Keratinocyte (primary cell): ENCODE measurements at regions not wholly inside any gene's neighbourhood (a gene's known extent, or its start where the extent isn't known, plus 50 kb on each side); places are given as distances from the start of the nearest gene placed in this dataset.

Source experiments
- DNase-seq: peaks from one replicate; pipeline ENCODE4 v3.0.0-alpha.2; 2011; ENCODE audit warnings: low read depth, missing footprints, low spot score
- FAIRE-seq: peaks from 2 replicates; lab custom pipeline; 2011; peaks lifted over from hg19 to GRCh38; lab: Jason Lieb, UNC
- H2AFZ ChIP-seq: 2 replicates; pipeline ENCODE4 v1.6.0; 2012; ENCODE audit warnings: low read length, control low read depth, inconsistent platforms; ENCODE audit not compliant: control insufficient read depth
- H3K27ac ChIP-seq: 2 replicates; pipeline ENCODE4 v1.5.1; 2011; ENCODE audit warnings: low read length; ENCODE audit not compliant: control insufficient read depth, insufficient read depth
- H3K27me3 ChIP-seq: 3 replicates; pipeline ENCODE4 v1.6.0; 2011; ENCODE audit warnings: low read length; ENCODE audit not compliant: control insufficient read depth, insufficient read depth; ENCODE audit errors: extremely low read depth
- H3K36me3 ChIP-seq, 2 experiments: 2 replicates in 1 of 2; 3 replicates in 1 of 2; pipeline ENCODE4 v1.5.1; 2011; ENCODE audit warnings: low read length in 2 of 2, mild to moderate bottlenecking in 1 of 2; ENCODE audit not compliant: control insufficient read depth in 2 of 2, insufficient read depth in 2 of 2; ENCODE audit errors: extremely low read depth in 1 of 2
- H3K4me1 ChIP-seq: 3 replicates; pipeline ENCODE4 v1.5.1; 2011; ENCODE audit warnings: low read length; ENCODE audit not compliant: control insufficient read depth, insufficient read depth; ENCODE audit errors: extremely low read depth
- H3K4me2 ChIP-seq: 3 replicates; pipeline ENCODE4 v1.6.0; 2011; ENCODE audit warnings: low read depth, low read length; ENCODE audit not compliant: control insufficient read depth, insufficient read depth; ENCODE audit errors: extremely low read depth
- H3K4me3 ChIP-seq, 3 experiments: fragments of 200-600 bp in 1 of 3; sonication (generic) in 1 of 3; 2 replicates in 2 of 3; 3 replicates in 1 of 3; pipeline ENCODE4 v1.5.1; 2011 to 2016; ENCODE audit warnings: low read length in 3 of 3, mild to moderate bottlenecking in 3 of 3, control low read depth in 2 of 3, inconsistent platforms in 1 of 3, low read depth in 1 of 3, mixed read lengths in 1 of 3, mixed run types in 1 of 3, moderate library complexity in 1 of 3; ENCODE audit not compliant: control insufficient read depth in 2 of 3, insufficient read depth in 2 of 3; ENCODE audit errors: extremely low read depth in 1 of 3
- H3K79me2 ChIP-seq: 2 replicates; pipeline ENCODE4 v1.6.0; 2012; ENCODE audit warnings: low read length; ENCODE audit not compliant: control insufficient read depth, insufficient read depth
- H3K9ac ChIP-seq: 3 replicates; pipeline ENCODE4 v1.6.0; 2011; ENCODE audit warnings: low read length; ENCODE audit not compliant: control insufficient read depth, insufficient read depth; ENCODE audit errors: extremely low read depth
- H3K9me1 ChIP-seq: 3 replicates; pipeline ENCODE4 v1.6.0; 2011; ENCODE audit warnings: low read length; ENCODE audit not compliant: control insufficient read depth, insufficient read depth; ENCODE audit errors: extremely low read depth
- H3K9me3 ChIP-seq: 2 replicates; pipeline ENCODE4 v1.5.1; 2012; ENCODE audit warnings: low read depth, low read length; ENCODE audit not compliant: control insufficient read depth
- H4K20me1 ChIP-seq: 3 replicates; pipeline ENCODE4 v1.6.0; 2011; ENCODE audit warnings: low read length; ENCODE audit not compliant: control insufficient read depth, insufficient read depth; ENCODE audit errors: extremely low read depth
- CTCF ChIP-seq, 3 experiments: IDR thresholded peaks in 1 of 3; conservative IDR thresholded peaks in 1 of 3; optimal IDR thresholded peaks in 1 of 3; 2 replicates in 2 of 3; 3 replicates in 1 of 3; pipeline versions ENCODE3 to v1.5.1; 2011; ENCODE audit warnings: low read length in 3 of 3, mild to moderate bottlenecking in 3 of 3, moderate library complexity in 2 of 3, control low read depth in 1 of 3, inconsistent platforms in 1 of 3; ENCODE audit not compliant: insufficient read depth in 2 of 3; ENCODE audit errors: extremely low read depth in 1 of 3
- EZH2 ChIP-seq: IDR thresholded peaks from one replicate; pipeline ENCODE4 v1.6.1; 2012; ENCODE audit warnings: inconsistent platforms, mild to moderate bottlenecking, low read length, moderate library complexity
- dilution Hi-C: fragments of 300-500 bp; cut with MboI; formaldehyde crosslinking; loops from one replicate; pipeline ENCODE4 v1.7.0; 2020; ENCODE audit warnings: low sequenced_read_pairs; ENCODE audit not compliant: extremely low pct_ligation_motif_present

DNA sequence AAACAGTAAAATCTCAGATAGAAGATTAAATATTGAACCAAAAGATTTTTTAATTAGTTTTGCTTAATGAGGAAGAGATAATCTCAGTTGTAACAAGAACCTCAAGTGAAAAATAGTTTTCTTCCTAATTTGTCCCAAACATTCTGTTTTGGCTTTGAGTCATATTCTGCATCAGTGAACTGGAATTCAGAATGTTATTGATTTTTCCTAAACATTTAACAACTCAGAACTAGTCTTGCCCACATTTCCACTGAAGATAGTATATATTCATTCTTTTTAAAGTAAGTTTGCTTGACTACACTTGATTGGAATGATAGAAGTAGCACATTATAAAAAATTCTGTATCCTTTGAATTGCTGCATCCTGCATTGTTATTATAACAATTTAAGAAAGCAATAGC is 85.7 kb upstream of the UGP2 start:
- TF ChIP-seq EZH2 (no peak), CTCF (optimal IDR thresholded peaks at IDR 0.05 in 1 of 3, IDR thresholded peaks at IDR 0.05 in 1 of 3, conservative IDR thresholded peaks at IDR 0.05 in 1 of 3; ENCODE audit: extremely low read depth in 1 of 3, insufficient read depth in 2 of 3, low read length in 3 of 3) (no peak)
- no peak overlapping the region for H3K4me3 ChIP-seq
- no peaks in the 10 kb centered on the region for H3K9me3 ChIP-seq
- no peaks in the 10 kb centered on the region for H4K20me1 ChIP-seq
- H3K27ac ChIP-seq, result no peak overlapping the region
- H3K4me1 ChIP-seq, result peaks cover 12% of the 10 kb centered on the region
- dilution Hi-C loops, result no loop called here
- peak overlapping the region; percentile 34 for H3K4me2 ChIP-seq
- no peak overlapping the region for H2AFZ ChIP-seq
- H3K9ac ChIP-seq, result no peak overlapping the region
- H3K36me3 ChIP-seq, result no peaks in the 10 kb centered on the region
- no peaks in the 10 kb centered on the region for H3K27me3 ChIP-seq
- H3K79me2 ChIP-seq, result no peaks in the 10 kb centered on the region
- H3K9me1 ChIP-seq, result no peaks in the 10 kb centered on the region
- FAIRE-seq (no peak), DNase-seq (no peak)

DNA sequence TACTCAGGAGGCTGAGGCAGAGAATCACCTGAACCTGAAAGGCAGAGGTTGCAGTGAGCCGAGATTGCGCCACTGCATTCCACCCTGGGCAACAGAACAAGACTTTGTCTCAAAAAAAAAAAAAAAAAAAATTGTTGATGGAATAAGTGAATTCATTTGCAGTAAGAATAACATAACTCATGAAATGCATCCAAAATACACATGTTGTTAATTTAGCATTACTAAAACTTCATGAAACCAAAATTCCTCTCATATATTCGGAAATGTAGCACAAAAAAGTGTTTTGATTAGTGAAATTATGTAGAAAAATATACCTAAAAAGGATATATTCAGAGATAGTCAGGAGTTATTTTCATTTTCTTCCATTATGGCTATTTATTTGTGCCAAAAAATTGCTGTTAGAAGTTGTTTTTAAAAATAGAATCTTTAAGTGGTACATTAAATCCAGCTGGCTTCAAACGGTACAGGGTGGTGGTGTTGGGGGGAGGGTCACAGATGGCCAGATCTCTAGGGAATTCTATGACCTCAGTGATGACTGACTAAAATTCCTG is 78.2 kb upstream of the UGP2 start:
- H3K36me3 ChIP-seq, result no peaks in the 10 kb centered on the region
- H4K20me1 ChIP-seq, result no peaks in the 10 kb centered on the region
- H3K4me3 ChIP-seq, result no peak overlapping the region
- H3K27ac ChIP-seq, result no peak overlapping the region
- H3K27me3 ChIP-seq, result no peaks in the 10 kb centered on the region
- H3K9me1 ChIP-seq, result no peaks in the 10 kb centered on the region
- no peak overlapping the region for H3K9ac ChIP-seq
- dilution Hi-C loops, result no loop called here
- no peaks in the 10 kb centered on the region for H3K9me3 ChIP-seq
- TF ChIP-seq CTCF (optimal IDR thresholded peaks at IDR 0.05 in 1 of 3, IDR thresholded peaks at IDR 0.05 in 1 of 3, conservative IDR thresholded peaks at IDR 0.05 in 1 of 3; ENCODE audit: extremely low read depth in 1 of 3, insufficient read depth in 2 of 3, low read length in 3 of 3) (no peak), EZH2 (no peak)
- DNase-seq (no peak), FAIRE-seq (no peak)
- H3K79me2 ChIP-seq, result no peaks in the 10 kb centered on the region
- H3K4me2 ChIP-seq, result no peak overlapping the region
- no peak overlapping the region for H2AFZ ChIP-seq
- H3K4me1 ChIP-seq, result no peaks in the 10 kb centered on the region
